Right cardiac atrium (tissue), 5 donors: ENCODE measurements at regions not wholly inside any gene's neighbourhood (a gene's known extent, or its start where the extent isn't known, plus 50 kb on each side); places are given as distances from the start of the nearest gene placed in this dataset.
"Not testable (repeated sequence)": the region's sequence is repeated elsewhere in the genome, so short reads cannot be mapped to it uniquely, and the experiment has no call there.

Experiments
- ATAC-seq, 2 donors: fragments of 200-7000 bp; cut with Tn5 transposase; one replicate each; pipeline versions ENCODE4 v1.8.0 to v1.9.1; 2020; ENCODE audit warnings: moderate library complexity in 2 of 2, mild to moderate bottlenecking in 1 of 2
- DNase-seq, 3 donors: peaks; one replicate each; pipeline ENCODE4 v3.0.0-alpha.2; 2020
- H3K27ac ChIP-seq: one replicate; pipeline ENCODE4 v1.5.1; 2013; ENCODE audit warnings: mild to moderate bottlenecking, low read length, control low read depth, moderate library complexity
- H3K27me3 ChIP-seq: one replicate; pipeline ENCODE4 v1.6.1; 2013; ENCODE audit not compliant: control insufficient read depth, insufficient read depth
- H3K4me1 ChIP-seq: one replicate; pipeline ENCODE4 v1.6.1; 2013; ENCODE audit warnings: low read length; ENCODE audit not compliant: control insufficient read depth, insufficient read depth
- H3K4me3 ChIP-seq: one replicate; pipeline ENCODE4 v1.5.1; 2013; ENCODE audit warnings: low read length, control low read depth
- H3K9me3 ChIP-seq: one replicate; pipeline ENCODE4 v1.6.1; 2013; ENCODE audit warnings: low read length; ENCODE audit not compliant: control insufficient read depth
- WGBS: extraction: QIAGEN DNeasy Blood & Tissue Kit; methylation state at CpG from one replicate; pipeline ENCODE4 v1.1.7; 2013; 5-methylcytosine and 5-hydroxymethylcytosine counted together
- intact Hi-C, 4 donors: fragments of 100-400 bp; cut with DNase I; formaldehyde crosslinking; loops; one replicate each; pipeline versions ENCODE4 v1.11.0 to v1.14.0; 2022 to 2023
- donor health status: healthy with polysubstance abuse.
- donor health status: DM: no; HTN: yes; CAD: no.
- donor health status: DM: no; HTN: no; CAD: no.
- donor health status: DM: no; HTN: yes; CAD: no; lungs with severe emphysema.
- donor health status: DM: yes; HTN: yes; CAD: no.

DNA sequence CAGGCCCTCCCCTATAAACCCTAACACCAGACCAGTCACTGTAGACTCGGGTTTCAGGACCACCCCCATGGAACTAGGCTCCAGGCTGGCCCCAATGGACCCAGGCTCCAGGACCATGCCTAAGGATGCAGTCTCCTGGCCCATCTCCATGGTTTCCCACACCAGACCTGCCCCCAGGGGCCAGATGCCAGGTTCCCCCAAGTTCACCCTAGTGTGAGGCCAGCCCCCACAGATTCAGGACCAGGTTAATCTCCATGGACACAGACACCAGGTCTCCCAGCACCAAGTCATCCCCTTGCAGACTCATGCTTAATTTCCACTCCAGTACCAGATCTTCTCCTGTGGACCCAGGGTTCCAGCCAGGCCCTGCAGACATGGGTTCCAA lies 103.8 kb upstream of the LANCL2 start:
- Histone ChIP-seq H3K4me3 (no peak overlapping the region), H3K9me3 (no peaks in the 10 kb centered on the region), H3K27ac (no peak overlapping the region), H3K27me3 (no peaks in the 10 kb centered on the region), H3K4me1 (no peaks in the 10 kb centered on the region)
- no peak for ATAC-seq
- DNase-seq, result no peak
- intact Hi-C loops, result no loop called here
- 68% methylated on average over 1 of the region's 1 CpG for WGBS

DNA sequence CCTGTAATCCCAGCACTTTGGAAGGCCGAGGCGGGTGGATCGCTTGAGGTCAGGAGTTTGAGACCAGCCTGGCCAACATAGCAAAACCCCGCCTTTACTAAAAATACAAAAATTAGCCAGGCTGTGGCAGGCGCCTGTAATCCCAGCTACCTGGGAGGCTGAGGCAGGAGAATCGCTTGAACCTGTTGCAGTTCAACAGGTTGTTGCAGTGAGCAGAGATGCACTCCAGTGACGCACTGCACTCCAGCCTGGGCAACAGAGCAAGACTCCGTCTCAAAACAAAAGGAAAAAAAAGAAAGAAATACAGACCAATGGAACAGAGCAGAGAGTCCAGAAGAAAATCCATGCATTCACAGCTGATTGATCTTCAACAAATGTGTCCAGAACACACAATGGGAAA lies 99.8 kb upstream of the LANCL2 start:
- H3K27ac ChIP-seq, H3K9me3 ChIP-seq, H3K4me3 ChIP-seq, H3K27me3 ChIP-seq, intact Hi-C loops, DNase-seq, ATAC-seq, H3K4me1 ChIP-seq: not testable (repeated sequence)
- 91% methylated on average over 8 of the region's 8 CpGs for WGBS

DNA sequence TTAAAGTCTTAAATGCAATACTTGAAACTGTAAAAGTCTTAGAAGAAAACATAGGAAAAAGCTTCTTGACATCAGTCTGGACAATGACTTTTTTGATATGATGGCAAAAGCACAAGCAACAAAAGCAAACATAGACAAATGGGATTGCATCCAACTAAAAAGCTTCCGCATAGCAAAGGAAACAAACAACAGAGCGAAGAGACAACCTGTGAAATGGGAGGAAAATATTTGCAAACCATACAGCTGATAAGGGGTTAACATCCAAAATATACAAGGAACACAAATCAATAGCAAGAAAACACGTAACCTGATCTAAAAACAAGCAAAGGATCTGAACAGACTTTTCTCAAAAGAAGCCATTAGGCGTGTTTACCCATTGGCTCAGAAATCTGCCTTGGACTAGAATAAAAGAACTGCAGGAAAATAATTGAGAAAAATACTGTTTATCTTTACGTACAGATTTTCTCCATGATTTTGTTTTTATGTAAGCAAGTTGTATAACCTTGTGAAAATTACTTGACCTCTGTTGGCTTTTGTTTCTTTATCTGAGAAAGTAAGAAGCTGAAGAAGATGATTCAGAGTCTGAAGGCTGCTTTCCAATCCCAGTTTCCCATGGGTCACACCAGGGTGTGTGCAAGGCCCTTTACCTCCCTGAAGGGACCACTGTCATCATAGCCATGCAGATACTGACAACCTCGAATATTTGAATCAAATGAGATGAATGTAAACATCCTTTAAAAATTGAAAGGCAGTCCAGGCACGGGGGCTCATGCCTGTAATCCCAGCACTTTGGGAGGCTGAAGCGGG lies 99.1 kb upstream of the LANCL2 start:
- intact Hi-C loops, result no loop called here
- Histone ChIP-seq H3K27ac (no peak overlapping the region), H3K9me3 (no peaks in the 10 kb centered on the region), H3K27me3 (no peaks in the 10 kb centered on the region), H3K4me3 (no peak overlapping the region), H3K4me1 (no peaks in the 10 kb centered on the region)
- DNase-seq (no peak), ATAC-seq (no peak)
- WGBS, result 67% methylated on average over 8 of the region's 8 CpGs

DNA sequence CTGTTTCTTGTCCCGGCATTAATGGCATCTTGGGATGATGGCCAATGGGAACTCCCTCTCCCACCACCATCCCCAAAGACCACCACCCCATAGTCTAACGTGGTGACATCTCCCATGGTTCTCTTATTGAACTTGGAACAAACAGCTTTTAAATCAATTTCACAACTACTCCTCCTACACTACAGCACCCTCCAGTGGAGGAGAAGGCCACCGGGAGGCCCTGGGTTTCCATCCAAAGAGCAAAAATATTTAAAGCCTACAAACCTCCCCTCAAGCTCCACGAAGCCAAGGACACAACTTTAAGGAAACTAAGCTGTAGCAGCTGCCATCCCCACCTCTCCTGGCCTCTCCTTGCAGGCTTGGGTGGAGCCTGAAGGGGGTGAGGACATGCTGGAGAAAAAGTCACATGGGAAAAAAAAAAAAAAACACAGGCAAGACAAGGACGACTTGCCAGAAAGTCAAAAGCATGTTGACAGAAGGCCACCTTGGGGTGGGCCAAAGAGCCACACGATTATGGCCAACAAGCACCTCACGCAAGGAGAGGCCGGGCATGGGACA lies 94.0 kb upstream of the LANCL2 start:
- Histone ChIP-seq H3K27me3 (no peaks in the 10 kb centered on the region), H3K9me3 (no peaks in the 10 kb centered on the region), H3K27ac (no peak overlapping the region), H3K4me1 (no peaks in the 10 kb centered on the region), H3K4me3 (no peak overlapping the region)
- DNase-seq (no peak), ATAC-seq (no peak)
- intact Hi-C loops, result no loop called here
- 74% methylated on average over 8 of the region's 8 CpGs for WGBS

DNA sequence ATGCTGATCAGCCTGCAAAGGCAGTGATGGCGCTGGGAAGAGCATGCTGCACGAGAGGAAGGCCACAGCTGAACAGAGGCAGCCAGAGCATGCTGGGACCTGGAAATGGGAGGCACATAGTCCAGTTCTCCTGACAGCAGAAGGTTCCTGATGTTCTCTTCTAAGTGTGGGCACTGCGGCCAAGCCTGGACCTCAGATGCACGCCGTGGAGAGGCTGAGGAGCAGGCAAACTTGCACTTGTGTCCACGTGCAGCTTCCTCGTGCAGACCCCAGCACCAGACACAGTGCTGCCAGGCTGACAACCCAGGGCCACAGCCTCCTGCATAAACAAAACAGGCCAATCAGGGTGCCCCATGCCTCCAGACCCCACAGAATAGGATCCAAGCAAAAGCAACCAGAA lies 93.5 kb upstream of the LANCL2 start:
- Histone ChIP-seq H3K9me3 (no peaks in the 10 kb centered on the region), H3K4me3 (no peak overlapping the region), H3K27ac (no peak overlapping the region), H3K27me3 (no peaks in the 10 kb centered on the region), H3K4me1 (no peaks in the 10 kb centered on the region)
- ATAC-seq (no peak), DNase-seq (no peak)
- WGBS, result 76% methylated on average over 7 of the region's 7 CpGs
- intact Hi-C loops, result no loop called here

DNA sequence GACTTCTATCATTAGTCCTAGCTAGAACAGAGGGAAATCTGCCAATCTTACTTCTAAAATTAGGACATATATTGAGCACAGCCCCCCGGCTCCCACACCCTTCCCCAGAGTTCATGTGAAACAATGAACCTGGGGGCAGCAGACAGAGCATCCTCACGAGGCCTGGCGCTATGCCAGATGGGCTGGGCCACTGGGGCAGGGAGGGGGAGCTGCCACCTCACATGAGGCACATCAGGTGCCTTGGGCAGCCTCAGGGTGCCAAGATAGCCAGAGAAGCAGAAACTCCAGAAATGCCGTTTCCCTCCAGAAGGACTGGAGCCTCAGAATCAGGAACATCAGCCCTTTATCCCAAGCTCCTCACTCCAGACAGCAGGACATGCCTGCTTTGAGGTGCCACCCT lies 92.8 kb upstream of the LANCL2 start:
- ATAC-seq, result no peak
- 46% methylated on average over 4 of the region's 4 CpGs for WGBS

DNA sequence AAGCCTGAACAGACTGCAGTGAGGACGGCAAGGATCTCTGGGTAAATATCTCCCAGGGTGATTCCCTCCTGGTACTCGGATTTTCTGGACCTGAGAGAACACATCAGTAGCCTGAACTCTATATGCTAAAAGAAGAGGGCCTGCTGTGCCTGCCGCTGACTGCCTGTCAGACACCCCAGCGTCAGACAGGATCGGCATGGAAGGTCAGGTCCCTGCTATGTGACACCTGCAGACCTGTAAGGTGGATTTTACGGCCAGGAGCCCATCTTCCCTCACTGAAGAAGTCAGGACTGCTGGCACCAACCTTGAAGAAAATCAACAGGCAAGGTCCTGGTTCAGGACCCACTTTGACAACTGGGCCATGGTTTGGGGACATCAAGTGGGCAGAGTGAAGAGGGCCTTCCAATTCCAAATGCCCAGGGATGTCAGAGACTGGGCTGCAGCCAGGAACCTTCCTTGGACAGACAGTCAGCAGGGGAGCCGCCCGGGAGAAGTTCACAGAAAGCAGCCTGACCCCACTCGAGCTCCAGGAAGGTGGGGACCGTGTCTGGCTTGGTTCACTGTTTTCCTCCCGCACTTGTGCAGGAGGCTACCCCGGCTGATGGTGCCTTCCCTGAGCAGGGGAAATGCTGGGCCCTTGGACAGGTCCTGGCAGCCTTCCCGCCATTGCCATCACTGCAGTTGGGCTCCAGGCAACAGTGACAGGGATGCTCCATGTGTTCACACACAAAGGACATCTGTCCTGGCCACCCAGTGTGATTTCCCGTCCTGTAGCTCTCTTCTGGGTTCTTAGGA lies 91.8 kb upstream of the LANCL2 start:
- ATAC-seq (no peak), DNase-seq (no peak)
- Histone ChIP-seq H3K27ac (no peak overlapping the region), H3K27me3 (no peaks in the 10 kb centered on the region), H3K9me3 (no peaks in the 10 kb centered on the region), H3K4me1 (no peaks in the 10 kb centered on the region), H3K4me3 (no peak overlapping the region)
- WGBS, result 76% methylated on average over 14 of the region's 14 CpGs
- intact Hi-C loops, result no loop called here

More for the DNA sequence above, 92.8 kb upstream of the LANCL2 start:
- peak in 1 of 3 donors; percentile 65 for DNase-seq
- Histone ChIP-seq H3K4me1 (no peaks in the 10 kb centered on the region), H3K4me3 (no peak overlapping the region), H3K27ac (no peak overlapping the region), H3K27me3 (no peaks in the 10 kb centered on the region), H3K9me3 (no peaks in the 10 kb centered on the region)
- intact Hi-C loops, result no loop called here

DNA sequence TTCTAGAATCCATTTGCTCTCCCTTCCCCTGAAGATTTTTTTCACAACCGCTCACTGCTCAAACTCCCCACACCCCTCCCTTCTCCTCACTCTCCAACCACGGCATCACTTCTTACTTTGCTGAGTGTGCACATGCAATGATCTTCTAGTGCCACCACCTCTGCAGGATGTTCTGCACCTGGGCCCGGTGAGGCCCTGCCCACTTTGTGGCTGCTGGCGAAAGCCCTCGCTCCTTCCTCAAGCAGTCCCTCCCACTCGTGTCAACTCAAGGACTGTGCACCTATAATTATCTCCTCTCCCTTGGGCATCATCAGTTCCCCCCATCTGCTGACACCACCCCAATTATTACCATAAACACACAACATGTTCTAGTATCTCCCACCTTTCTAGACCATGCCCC lies 91.0 kb upstream of the LANCL2 start:
- Histone ChIP-seq H3K4me1 (no peaks in the 10 kb centered on the region), H3K4me3 (no peak overlapping the region), H3K9me3 (no peaks in the 10 kb centered on the region), H3K27me3 (no peaks in the 10 kb centered on the region), H3K27ac (no peak overlapping the region)
- no peak for ATAC-seq
- 69% methylated on average over 6 of the region's 6 CpGs for WGBS
- intact Hi-C loops, result no loop called here
- DNase-seq, result no peak

DNA sequence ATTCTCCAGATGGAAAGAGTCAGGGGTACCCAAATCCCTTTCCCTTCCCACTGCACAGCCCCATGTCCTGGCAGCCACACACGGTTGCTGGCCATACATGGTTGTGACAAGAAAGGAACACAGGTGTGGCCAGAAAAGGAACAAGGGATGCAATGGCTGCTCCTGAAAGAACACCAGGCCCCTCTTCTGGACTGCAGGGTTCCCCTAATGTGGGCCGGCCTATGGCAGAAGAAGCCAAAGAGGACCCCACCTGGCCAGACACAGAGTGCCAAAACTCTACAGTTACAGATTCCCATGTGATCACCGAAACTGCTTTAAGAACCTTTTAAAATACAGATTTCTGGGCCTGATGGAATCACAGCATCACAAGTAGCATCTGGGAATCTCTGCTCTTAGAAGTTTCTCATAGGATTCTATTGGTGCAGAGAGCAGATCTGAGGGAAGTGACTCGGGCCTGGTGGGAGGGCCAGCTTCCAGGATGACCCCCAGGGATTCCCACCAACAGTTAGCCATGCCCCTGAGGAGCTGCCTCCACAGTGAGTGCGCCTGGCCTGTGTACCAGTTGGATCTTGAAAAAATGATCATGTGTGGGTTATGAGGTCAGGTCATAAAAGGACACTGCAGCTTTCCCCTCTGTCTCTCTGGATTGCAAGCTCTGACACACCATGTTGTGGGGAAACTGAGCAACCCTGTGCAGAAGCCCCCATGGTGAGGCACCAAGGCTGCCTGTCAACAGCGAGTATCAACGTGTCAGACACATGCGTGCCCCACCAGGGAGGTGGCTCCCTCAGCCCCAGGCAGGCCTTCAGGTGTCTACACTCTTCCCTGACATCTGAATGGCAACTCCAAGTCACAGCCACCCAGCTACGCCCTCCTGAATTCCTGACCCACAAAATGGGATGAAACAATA lies 89.6 kb upstream of the LANCL2 start:
- Histone ChIP-seq H3K27ac (no peak overlapping the region), H3K4me3 (no peak overlapping the region), H3K9me3 (no peaks in the 10 kb centered on the region), H3K27me3 (no peaks in the 10 kb centered on the region), H3K4me1 (no peaks in the 10 kb centered on the region)
- no peak for ATAC-seq
- intact Hi-C loops, result no loop called here
- 69% methylated on average over 9 of the region's 9 CpGs for WGBS
- no peak for DNase-seq

DNA sequence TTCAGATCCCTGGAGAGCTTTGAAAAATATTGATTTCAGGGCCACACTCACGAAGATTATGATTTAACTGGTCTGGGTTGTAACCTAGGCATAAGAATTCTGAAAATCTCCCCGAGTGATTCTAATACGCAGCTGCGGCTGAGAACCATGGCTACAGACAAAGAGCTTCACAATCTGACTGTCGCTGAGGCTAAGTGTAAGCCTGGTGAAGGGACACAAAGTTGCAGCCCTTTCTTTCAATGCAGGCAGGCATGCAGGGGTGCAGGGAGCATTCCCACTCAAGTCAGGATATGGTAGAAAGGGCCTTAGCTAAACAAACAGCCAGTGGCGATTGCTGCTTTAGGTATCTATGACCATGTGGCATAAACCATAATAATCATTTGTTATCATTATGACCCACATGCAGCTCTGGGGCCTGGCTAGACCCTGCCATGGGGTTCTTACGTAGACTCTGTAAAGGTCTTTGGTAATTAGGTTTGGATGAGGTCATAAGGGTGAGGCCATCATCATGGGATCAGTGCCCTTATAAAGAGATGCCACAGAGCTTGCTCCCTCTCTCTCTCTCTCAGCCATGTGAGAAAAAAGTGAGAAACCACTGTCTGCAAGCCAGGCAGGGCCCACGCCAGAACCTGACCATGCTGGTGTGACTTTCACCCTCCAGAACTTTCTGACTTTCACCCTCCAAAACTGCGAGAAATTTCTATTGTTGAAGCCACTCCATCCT lies 88.4 kb upstream of the LANCL2 start:
- no peak overlapping the region for H3K27ac ChIP-seq
- DNase-seq, result no peak
- no peaks in the 10 kb centered on the region for H3K27me3 ChIP-seq
- WGBS, result 81% methylated on average over 9 of the region's 9 CpGs
- H3K4me1 ChIP-seq, result no peaks in the 10 kb centered on the region
- intact Hi-C loops, result no loop called here
- no peak overlapping the region for H3K4me3 ChIP-seq
- ATAC-seq, result no peak
- no peaks in the 10 kb centered on the region for H3K9me3 ChIP-seq
